ENCODE measurements at regions not wholly inside any gene's neighbourhood (a gene's known extent, or its start where the extent isn't known, plus 50 kb on each side); places are given as distances from the start of the nearest gene placed in this dataset.
A peak's percentile ranks its signal among the peaks of the same experiment; 100 is the strongest.

DNA sequence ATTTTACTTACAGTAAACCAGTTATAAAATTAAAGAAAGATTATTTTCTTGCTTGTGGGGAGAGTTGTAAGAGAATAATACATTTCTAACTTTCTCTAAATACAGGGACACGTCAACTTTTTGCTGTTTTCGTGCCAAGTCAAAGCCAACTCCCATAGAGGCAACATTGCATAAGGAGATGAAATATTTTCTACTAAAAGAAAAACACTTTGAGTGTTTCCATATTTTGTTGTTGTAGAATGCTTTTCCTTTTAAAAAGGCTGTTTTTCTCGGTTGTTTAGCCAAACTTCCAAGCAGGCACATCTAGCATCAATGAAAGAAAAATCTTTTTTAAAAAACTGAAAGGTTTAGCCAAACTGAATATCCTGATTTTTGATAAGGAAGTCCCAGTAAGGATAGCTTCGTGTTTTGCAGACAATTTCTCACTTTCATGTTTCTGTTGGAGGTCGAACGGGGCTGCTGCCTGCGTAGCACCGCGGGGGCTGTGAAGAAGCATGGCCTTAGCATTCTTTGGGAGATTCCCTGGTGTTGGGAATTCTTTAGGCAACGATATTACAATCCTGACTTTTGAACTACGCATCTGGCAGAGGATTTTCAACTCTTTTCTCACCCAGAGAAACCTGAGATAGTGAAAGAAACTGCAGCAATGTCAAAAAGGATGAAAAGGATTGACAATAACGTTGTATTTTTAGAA lies 108.1 kb upstream of the FBXL7 start:
- Histone ChIP-seq H3K27me3 (no peaks in the 10 kb centered on the region), H3K4me3 (no peak overlapping the region), H3K9me3 (no peaks in the 10 kb centered on the region), H3K36me3 (no peaks in the 10 kb centered on the region), H3K4me1 (no peaks in the 10 kb centered on the region), H3K27ac (no peak overlapping the region)
- TF ChIP-seq POLR2AphosphoS5 (IDR thresholded peaks at IDR 0.05) (no peak), EP300 (IDR thresholded peaks at IDR 0.05) (no peak)
- TF ChIP-seq, protein P1, sequence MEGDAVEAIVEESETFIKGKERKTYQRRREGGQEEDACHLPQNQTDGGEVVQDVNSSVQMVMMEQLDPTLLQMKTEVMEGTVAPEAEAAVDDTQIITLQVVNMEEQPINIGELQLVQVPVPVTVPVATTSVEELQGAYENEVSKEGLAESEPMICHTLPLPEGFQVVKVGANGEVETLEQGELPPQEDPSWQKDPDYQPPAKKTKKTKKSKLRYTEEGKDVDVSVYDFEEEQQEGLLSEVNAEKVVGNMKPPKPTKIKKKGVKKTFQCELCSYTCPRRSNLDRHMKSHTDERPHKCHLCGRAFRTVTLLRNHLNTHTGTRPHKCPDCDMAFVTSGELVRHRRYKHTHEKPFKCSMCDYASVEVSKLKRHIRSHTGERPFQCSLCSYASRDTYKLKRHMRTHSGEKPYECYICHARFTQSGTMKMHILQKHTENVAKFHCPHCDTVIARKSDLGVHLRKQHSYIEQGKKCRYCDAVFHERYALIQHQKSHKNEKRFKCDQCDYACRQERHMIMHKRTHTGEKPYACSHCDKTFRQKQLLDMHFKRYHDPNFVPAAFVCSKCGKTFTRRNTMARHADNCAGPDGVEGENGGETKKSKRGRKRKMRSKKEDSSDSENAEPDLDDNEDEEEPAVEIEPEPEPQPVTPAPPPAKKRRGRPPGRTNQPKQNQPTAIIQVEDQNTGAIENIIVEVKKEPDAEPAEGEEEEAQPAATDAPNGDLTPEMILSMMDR (IDR thresholded peaks at IDR 0.05): no peak
- WGBS, 5 donors: 53 to 60% (median 56%) methylated on average over 12 of the region's 12 CpGs
- intact Hi-C loops (cut with DNase I; ENCODE audit: low total_unique reads): no loop called here
- no peak for DNase-seq

DNA sequence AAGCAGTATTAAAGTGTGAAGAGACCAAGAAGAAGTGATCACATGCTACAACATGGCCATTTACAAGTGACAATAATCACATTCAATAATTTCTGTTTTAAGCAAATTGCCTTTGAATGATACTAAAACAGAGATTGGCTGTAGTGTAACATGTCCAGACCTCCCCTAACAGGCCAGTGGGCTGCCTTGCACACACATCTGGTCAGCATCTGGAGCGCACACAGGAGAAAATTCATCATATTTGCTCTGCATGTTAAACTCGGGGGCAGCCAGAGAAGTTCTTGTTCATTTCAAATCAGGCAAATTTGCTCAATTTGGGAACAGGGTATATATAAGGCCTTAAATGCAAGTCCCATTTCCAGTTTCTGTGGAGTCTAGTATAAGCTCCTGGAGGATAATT lies 111.1 kb upstream of the FBXL7 start:
- WGBS, 5 donors: 71 to 86% (median 75%) methylated on average over 2 of the region's 2 CpGs
- TF ChIP-seq, protein P1 (IDR thresholded peaks at IDR 0.05): no peak
- TF ChIP-seq POLR2AphosphoS5 (IDR thresholded peaks at IDR 0.05) (no peak), POLR2A (IDR thresholded peaks at IDR 0.05) (no peak), EP300 (IDR thresholded peaks at IDR 0.05) (no peak)
- no peaks in the 10 kb centered on the region for H3K9me3 ChIP-seq
- intact Hi-C loops (cut with DNase I; ENCODE audit: low total_unique reads): loop anchor here (5.0 kb wide), 1 partner anchor 603 kb away; no protein-coding TSS in a partner anchor
- peak in 1 of 2 donors; percentile 55 for DNase-seq
- H3K4me1 ChIP-seq: no peaks in the 10 kb centered on the region
- no peak overlapping the region for H3K4me3 ChIP-seq
- peaks cover 0 to 3% (median 0%) of the 10 kb centered on the region in 3 donors for H3K27me3 ChIP-seq
- no peak overlapping the region for H3K27ac ChIP-seq
- H3K36me3 ChIP-seq: no peaks in the 10 kb centered on the region

DNA sequence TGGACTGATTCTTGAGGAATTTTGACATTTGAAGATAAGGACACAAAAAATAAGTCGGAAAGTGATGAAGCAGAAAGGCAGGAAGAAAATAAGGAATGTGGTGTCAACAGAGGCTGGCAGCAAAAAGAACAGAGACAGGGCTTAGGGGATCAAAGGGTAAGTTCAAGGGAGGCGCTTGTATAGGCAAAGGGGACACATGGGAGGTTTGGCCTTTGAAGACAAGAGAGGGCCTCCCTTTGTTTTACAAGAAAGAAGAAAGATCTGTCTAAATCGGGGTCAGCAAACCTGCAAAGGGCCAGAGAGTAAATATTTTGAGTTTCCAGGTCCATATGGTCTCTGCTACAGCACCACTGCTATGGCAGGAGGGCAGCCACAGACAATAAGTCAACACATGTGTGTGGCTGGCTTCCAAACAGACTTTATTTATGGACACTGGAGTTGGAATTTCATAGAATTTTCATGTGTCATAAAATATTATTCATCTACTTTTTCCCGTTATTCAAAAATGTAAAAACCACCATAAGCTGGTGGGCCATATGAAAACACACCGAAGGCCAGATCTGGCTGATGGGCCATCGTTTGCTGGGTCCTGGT lies 112.0 kb upstream of the FBXL7 start:
- intact Hi-C loops (cut with DNase I; ENCODE audit: low total_unique reads): loop anchor here (5.0 kb wide), 1 partner anchor 604 kb away; no protein-coding TSS in a partner anchor
- 64 to 73% (median 68%) methylated on average over 6 of the region's 6 CpGs for WGBS, 5 donors

DNA sequence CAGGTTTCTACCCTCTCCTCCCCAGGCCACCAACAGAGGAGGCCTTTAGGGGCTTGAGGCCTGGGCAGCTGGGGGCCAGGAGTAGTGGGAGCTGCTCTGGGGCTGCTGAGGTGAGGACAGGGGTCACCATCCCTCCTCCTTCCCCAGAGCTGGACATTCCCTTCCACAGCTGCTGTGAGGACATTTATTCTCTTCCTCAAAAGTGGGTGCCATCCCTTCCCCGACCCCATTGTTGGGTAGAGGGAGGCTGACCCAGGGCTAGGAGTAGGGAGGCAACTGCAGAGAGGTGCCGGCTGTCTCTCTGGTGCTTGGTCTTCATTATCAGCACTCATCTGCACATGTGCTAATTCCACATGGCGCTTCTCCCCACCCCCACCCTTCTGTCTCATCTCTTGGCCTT lies 113.9 kb upstream of the FBXL7 start:
- TF ChIP-seq EP300 (IDR thresholded peaks at IDR 0.05) (no peak), POLR2A (IDR thresholded peaks at IDR 0.05) (no peak), POLR2AphosphoS5 (IDR thresholded peaks at IDR 0.05) (no peak)
- TF ChIP-seq, protein P1 (IDR thresholded peaks at IDR 0.05): no peak
- no peaks in the 10 kb centered on the region for H3K4me1 ChIP-seq
- no peak overlapping the region for H3K27ac ChIP-seq
- H3K36me3 ChIP-seq: no peaks in the 10 kb centered on the region
- H3K4me3 ChIP-seq: no peak overlapping the region
- intact Hi-C loops (cut with DNase I; ENCODE audit: low total_unique reads): loop anchor here (5.0 kb wide), 1 partner anchor 606 kb away; no protein-coding TSS in a partner anchor
- no peaks in the 10 kb centered on the region for H3K9me3 ChIP-seq
- DNase-seq: no peak
- peaks cover 0 to 3% (median 0%) of the 10 kb centered on the region in 3 donors for H3K27me3 ChIP-seq
- WGBS, 5 donors: 65 to 95% (median 83%) methylated on average over 3 of the region's 3 CpGs

More for the DNA sequence above, 112.0 kb upstream of the FBXL7 start:
- TF ChIP-seq EP300 (IDR thresholded peaks at IDR 0.05) (no peak), POLR2AphosphoS5 (IDR thresholded peaks at IDR 0.05) (no peak), POLR2A (IDR thresholded peaks at IDR 0.05) (no peak)
- TF ChIP-seq, protein P1 (IDR thresholded peaks at IDR 0.05): no peak
- no peak overlapping the region for H3K4me3 ChIP-seq
- H3K4me1 ChIP-seq: no peaks in the 10 kb centered on the region
- H3K27ac ChIP-seq: no peak overlapping the region
- no peak for DNase-seq
- no peaks in the 10 kb centered on the region for H3K36me3 ChIP-seq
- H3K9me3 ChIP-seq: no peaks in the 10 kb centered on the region
- H3K27me3 ChIP-seq: peaks cover 0 to 3% (median 0%) of the 10 kb centered on the region in 3 donors
